Activated CD8-positive, alpha-beta memory T cell treated with anti-CD3 and anti-CD28 coated beads, Interleukin-2, amount 50 U/mL, for 4 hours (primary cell): ENCODE measurements at regions not wholly inside any gene's neighbourhood (a gene's known extent, or its start where the extent isn't known, plus 50 kb on each side); places are given as distances from the start of the nearest gene placed in this dataset.

ENCODE experiments used
- DNase-seq: peaks from one replicate; pipeline ENCODE4 v3.0.0-alpha.2; 2020

GRCh38 chr1:38454236-38454635 is 405.3 kb downstream of the RRAGC start:
- DNase-seq, result no peak

DNA sequence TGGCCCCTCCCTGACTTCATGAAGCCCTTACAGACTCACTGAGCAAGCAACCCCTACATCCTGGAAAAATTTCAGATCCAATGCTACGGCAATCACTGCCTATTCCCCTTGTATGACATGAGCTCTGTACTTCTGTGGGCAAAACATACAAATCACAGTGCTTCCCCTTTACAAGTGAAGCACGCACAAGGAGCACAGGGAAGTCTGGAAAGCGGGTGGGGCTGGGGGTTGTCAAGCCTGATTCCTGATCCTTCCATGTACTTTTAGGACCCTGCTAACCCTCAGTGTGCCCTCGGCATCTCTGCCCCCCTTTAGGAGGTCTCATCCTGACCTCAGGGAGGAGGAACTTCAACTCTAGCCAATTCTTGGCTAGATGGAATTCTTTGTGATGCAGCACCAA is 405.7 kb upstream of the POU3F1 start:
- DNase-seq, result no peak

GRCh38 chr1:38451541-38451993 is 405.0 kb upstream of the POU3F1 start:
- no peak for DNase-seq

GRCh38 chr1:38448893-38449292 is 402.3 kb upstream of the POU3F1 start:
- no peak for DNase-seq

- no peak for DNase-seq
Observed at GRCh38 chr1:38446936-38447335, 400.3 kb upstream of the POU3F1 start.

GRCh38 chr1:38444770-38445442 is 398.3 kb upstream of the POU3F1 start:
- DNase-seq, result no peak

DNA sequence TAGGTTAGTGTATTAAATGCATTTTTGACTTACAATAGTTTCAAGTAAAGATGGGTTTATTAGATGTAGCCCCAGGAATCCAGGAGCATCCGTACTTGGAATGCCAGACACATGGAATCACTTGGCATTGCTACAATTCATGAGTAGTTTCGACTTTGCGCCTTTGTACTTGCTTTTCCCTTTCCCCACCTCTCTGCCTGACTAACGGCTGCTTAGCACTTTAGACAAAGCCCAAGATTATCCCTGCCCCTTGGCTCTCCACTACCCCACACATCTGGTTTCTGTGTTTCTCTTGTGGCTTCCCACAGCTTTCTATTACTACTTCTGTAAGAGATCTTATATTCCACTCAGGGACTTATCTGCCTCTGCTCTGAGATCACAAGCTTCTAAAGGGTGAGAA is 397.7 kb upstream of the POU3F1 start:
- DNase-seq, result no peak

- no peak for DNase-seq
Observed at GRCh38 chr1:38440402-38440801, 393.8 kb upstream of the POU3F1 start.

- no peak for DNase-seq
Observed at GRCh38 chr1:38436749-38437148, 390.2 kb upstream of the POU3F1 start.

DNA sequence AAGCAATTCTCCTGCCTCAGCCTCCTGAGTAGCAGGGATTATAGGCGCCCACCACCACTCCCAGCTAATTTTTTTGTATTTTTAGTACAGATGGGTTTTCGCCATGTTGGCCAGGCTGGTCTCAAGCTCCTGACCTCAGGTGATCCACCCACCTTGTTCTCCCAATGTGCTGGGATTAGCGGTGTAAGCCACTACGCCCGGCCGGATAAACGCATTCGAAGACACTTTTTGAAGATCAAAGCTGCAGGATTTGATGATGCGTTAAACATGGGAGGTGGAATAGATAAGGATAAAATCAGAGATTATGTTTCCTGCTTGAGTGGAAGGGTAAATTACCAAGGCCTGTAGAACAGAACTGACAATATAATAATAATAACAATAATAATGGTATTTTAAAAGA is 389.4 kb upstream of the POU3F1 start:
- no peak for DNase-seq

- DNase-seq, result no peak
Observed at GRCh38 chr1:38433084-38433722, 386.6 kb upstream of the POU3F1 start.

DNA sequence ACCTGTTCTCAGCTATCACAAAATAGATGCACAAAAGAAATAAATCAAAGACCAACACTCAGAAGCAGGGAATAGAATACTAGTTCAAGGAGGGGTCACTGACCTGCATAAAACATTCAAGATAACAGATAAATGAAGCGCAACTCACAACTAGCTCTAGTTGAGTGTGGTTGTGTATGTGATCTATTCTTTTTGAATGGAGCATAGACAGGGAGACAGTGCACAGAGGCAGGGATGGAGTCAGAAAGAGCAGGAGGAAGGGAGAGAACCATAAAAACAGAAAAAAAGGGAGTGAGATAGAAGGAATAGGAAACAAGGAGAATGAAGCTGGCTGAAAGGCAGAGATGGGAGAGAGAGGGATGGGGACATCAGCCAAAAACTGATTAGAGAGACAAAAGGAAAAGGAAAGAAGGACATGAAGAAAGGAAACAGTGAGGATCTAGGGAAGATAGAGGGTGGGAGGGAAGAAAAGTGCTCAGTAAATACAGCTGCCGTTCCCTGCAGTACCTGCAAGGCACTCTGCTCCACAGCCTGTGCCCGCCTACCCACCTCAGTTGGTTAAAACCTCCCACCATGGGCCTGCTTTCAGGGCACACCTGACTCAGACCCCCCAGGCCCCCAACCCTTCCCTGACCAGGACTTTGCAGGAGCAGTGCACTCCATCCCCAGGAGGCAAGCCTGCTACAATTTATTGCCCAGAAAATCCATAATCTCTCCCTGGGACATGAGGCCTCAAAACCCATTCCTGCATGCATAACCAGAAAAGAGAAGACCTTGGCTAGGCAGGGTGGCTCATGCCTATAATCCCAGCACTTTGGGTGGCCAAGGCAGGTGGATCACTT is 385.2 kb upstream of the POU3F1 start:
- no peak for DNase-seq

DNA sequence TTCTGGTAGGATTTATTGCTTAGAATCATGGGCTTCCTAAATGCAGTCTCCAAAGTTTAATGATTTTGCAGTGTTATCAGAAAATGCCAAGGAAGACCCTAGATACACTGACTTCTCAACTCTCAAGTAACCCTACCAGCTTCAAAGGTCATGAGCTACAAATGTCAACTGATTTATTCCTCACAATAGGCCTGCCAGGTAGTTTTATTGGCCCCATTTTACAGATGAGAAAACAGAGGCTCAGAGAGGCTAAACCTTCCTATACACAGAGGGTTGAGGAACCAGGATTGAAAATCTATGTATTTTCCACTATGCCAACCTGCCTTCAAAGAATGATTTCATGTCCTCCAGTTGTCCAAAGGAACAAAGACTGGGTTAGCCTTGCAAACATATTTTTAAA is 384.4 kb upstream of the POU3F1 start:
- no peak for DNase-seq

- no peak for DNase-seq
Observed at GRCh38 chr1:38424677-38425076, 378.1 kb upstream of the POU3F1 start.

DNA sequence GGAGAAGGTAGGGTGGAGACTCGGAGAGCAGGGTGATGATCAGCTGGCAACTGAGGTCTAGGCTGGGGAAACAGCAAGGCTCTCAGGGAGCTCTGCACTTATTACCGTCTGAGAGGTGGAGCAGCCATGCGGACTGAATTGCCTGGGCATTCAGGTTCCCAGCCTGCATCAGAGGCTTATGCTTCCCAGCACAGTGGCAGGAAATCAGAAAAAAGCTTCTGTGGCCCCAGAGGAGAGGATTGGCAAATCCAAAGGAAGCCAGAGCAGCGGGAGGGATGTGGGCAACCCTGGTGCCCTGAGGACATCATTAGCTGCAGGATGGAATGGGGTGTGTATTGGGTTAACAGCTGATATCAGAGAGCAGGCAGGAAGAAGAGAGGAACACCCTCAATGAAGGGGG is 374.1 kb upstream of the POU3F1 start:
- DNase-seq, result no peak

DNA sequence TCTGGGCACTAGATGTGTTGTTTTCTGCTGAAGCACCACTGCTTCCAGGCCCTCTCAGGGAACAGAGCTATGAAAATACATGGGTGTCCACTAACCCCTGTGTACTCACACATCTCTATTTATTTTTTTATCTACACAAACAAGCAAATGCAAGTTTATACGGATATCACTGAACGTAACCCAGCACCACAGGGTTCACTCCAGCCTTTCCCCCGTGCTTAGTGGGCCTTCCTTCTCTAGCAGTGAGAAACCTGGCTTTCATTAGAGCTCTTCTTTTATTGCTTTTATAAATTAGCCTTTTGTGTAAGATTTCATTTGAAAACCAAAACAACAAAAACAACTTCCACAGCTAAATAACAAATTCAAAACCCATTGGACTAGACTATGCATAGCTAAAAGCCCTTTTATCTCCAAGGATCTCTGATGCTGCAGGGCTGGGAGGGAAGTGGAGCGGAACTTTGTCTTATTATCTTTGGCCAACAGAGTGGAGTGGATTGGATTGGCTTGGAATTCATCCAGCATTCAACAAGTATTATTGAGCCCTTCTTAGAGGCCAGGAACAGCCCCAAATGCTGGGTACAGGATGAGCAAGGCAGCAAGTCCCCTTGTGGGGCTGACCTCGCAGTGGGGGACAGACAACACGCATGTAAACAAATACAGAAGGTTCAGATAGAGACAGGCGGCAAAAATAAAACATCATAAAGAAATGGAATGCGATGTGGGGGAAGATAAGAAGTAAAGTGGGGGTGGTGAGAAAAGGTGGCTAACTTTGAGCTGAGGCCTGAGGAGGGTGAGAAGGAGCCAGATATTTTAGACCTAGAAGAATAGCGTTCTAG is 371.8 kb upstream of the POU3F1 start:
- DNase-seq, result no peak

DNA sequence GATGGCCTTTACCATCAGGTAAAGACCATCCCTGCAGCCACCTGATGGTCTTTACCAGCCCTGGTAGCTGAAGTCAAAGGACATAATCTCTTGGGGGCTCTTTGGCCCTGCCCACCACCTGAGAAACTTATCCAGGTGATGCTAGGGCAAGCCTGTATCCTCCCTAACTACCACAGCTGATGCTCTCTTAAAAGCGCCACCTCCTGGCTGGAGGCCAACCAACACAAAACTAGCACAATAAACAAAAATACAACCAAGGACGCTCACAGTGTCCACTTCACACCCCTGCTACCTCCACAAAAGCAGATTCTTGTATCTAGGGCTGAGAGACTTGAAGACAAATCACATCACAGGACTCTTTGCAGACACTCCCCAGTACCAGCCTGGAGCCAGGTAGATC is 357.1 kb upstream of the POU3F1 start:
- DNase-seq, result no peak

- DNase-seq, result no peak
Observed at GRCh38 chr1:38402230-38402815, 355.7 kb upstream of the POU3F1 start.

DNA sequence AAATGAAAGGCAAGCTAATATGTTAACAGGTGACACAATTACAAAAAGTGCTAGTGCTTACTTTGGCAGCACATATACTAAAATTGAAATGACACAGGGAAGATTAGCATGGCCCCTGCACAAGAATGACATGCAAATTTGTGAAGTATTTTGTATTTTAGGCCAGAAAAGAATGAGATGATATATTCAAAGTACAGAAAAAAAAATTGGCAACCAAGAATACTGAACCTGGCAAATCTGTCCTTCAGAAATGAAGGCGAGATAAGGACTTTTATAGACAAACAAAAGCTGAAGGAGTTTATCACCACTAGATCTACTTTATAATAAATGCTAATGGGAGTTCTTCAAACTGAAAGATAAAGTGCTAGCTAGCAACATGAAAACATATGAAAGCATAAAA is 350.0 kb upstream of the POU3F1 start:
- no peak for DNase-seq

DNA sequence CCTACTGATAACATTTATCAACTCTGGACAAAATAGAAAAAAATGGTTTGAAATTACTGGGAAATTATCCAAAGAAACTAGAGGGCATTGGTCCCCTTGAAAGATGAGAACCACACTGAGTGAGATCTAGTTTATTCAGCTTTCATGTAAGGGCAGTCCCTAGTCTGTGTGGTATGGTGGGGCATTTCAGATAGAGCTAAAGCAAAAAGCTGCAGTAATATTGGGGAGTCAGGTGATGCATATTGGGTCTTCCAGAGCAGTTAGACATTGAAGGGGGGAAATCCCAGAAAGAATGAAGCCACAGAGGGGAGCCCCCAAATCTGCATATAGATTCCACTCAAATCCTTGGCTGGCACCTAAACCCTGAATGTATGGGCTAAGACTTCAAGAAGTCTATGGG is 347.7 kb upstream of the POU3F1 start:
- DNase-seq, result no peak

- no peak for DNase-seq
Observed at GRCh38 chr1:38392861-38393260, 346.3 kb upstream of the POU3F1 start.

DNA sequence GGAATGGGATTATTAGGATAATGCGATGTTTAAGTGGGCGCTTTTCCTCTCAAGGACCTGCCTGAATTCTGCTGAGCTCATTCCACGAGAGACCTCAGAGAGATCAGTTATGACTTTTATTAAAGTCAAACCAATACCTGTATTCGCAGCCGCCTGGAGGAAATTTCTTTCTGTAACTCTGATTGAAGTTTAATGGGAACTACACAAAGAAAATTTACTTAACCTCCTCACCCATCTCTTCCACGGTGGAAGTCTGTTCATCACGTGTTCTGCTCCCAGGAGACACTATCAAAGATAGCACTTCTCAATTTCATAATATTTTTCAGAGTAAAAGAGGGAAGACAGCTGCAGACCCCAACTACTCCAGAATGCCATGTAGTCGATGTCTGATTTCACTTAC is 334.7 kb upstream of the POU3F1 start:
- no peak for DNase-seq

GRCh38 chr1:38376577-38376976 is 330.0 kb upstream of the POU3F1 start:
- no peak for DNase-seq
